Stimulated activated CD4-positive, alpha-beta T cell treated with anti-CD3 and anti-CD28 coated beads, Interleukin-1b, Interleukin-23, amount 100 ng/mL, for 4 hours (primary cell): ENCODE measurements at regions not wholly inside any gene's neighbourhood (a gene's known extent, or its start where the extent isn't known, plus 50 kb on each side); places are given as distances from the start of the nearest gene placed in this dataset.
"Not testable (repeated sequence)": the region's sequence is repeated elsewhere in the genome, so short reads cannot be mapped to it uniquely, and the experiment has no call there.

Experiments used
- DNase-seq, 2 donors: peaks; one replicate each; pipeline ENCODE4 v3.0.0-alpha.2; 2020; ENCODE audit warnings: low read depth in 2 of 2

DNA sequence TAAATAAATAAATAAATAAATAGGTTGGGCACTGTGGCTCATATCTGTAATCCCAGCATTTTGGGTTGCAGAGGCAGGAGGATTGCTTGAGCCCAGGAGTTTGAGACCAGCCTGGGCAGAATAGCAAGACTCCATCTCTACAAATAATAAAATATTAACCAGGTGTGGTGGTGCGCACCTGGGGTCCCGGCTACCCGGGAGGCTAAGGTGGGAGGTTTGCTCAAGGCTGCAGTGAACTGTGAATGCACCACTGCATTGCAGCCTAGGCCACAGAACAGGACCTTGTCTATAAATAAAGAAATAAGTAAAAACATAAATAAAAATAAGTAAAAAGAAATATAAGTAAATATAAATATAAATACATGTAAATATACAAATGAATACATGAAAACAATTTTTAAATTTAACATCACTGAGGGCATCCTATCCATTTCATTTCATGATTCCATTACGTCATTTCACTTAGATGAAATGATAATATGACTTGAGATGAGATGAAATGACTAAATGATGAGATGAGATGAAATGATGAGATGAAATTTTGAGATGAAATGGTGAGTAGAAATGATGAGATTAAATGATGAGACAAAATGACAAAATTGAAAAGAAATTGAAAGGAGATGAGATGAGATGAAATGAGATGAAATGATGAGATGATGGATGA lies 233.4 kb downstream of the GOLGA6L6 start:
- not testable (repeated sequence) for DNase-seq

DNA sequence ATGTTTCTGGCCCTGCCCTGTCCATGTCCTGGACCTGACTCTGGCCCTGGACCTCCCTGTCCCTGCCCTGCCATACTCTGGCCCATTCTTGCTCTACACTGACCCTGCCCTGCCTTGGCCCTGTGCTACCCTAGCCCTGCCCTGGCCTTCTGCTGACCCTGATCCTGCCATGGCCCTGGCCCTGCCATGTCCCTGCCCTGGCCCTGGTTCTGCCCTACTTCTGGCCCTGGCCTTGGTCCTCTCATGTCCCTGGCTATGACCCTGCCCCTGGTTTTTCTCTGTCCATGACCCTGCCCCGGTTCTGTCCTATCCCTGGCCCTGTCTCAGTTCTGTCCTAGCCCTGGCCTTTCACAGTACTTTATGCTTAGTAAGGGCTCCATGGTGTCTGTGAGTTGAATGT lies 234.5 kb downstream of the GOLGA6L6 start:
- DNase-seq = not testable (repeated sequence)

- not testable (repeated sequence) for DNase-seq
Observed at GRCh38 chr15:20306497-20307106, 235.0 kb downstream of the GOLGA6L6 start.

- DNase-seq = not testable (repeated sequence)
Observed at GRCh38 chr15:20305912-20306311, 235.7 kb downstream of the GOLGA6L6 start.

DNA sequence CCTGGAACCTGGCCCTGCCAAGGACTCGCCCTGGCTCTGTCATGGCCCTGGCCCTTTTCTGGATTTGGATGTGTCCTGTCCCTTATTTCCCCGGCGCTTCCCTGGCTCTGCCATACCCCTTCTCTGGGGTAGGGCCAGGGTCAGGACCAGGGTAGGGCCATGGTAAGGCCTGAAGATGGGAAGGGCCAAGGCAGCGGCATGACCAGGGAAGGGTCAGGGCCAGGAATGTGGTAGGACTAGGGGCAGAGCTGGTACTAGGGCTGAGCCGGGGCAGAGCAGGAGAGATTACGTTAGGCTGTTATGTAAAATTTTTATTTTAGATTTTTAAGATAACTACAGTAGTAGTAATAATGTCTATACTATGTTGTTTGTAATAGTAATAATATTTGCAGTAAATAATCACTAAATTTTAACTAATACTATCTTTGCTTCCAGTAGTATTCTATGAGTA lies 236.6 kb downstream of the GOLGA6L6 start:
- not testable (repeated sequence) for DNase-seq

DNA sequence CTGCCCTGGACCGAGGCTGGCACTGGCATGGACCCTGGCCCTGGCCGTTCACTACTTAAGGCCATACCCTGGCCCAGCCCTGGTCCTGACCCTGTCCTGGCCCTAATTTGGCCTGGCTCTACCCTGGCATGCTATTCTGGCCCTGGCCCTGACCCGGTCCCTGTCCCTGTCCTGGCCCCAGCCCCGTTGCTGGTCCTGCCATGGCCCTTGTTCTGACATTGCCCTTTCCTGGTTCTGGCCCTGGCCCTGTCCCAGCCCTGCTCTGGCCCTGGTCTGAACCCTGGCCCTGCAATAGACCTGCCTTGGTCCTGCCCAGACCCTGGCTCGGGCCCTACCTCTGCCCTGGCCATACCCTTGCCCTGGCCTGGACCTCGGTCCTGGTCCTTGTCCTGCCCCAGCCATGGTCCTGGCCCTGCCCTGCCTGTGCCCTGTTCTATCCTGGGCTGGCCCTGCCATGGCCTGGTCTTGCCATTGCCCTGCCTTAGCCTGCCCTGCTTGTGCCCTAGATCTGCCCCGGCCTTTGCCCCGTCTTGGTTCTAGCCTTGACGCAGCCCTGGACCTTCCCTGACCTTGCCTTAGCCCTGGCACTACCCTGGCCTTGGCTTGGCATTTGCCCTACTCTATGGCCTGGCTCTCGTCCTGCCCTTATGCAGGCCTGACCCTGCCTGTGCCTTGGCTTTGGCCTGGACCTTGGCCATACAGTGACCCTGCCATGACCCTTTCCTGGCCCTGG lies 237.2 kb downstream of the GOLGA6L6 start:
- DNase-seq = not testable (repeated sequence)

GRCh38 chr15:20303248-20304171 lies 238.1 kb downstream of the GOLGA6L6 start:
- DNase-seq = not testable (repeated sequence)

GRCh38 chr15:20302141-20303069 lies 239.2 kb downstream of the GOLGA6L6 start:
- DNase-seq = not testable (repeated sequence)

- DNase-seq = not testable (repeated sequence)
Observed at GRCh38 chr15:20301471-20302081, 240.0 kb downstream of the GOLGA6L6 start.

- DNase-seq = not testable (repeated sequence)
Observed at GRCh38 chr15:20301041-20301390, 240.6 kb downstream of the GOLGA6L6 start.

DNA sequence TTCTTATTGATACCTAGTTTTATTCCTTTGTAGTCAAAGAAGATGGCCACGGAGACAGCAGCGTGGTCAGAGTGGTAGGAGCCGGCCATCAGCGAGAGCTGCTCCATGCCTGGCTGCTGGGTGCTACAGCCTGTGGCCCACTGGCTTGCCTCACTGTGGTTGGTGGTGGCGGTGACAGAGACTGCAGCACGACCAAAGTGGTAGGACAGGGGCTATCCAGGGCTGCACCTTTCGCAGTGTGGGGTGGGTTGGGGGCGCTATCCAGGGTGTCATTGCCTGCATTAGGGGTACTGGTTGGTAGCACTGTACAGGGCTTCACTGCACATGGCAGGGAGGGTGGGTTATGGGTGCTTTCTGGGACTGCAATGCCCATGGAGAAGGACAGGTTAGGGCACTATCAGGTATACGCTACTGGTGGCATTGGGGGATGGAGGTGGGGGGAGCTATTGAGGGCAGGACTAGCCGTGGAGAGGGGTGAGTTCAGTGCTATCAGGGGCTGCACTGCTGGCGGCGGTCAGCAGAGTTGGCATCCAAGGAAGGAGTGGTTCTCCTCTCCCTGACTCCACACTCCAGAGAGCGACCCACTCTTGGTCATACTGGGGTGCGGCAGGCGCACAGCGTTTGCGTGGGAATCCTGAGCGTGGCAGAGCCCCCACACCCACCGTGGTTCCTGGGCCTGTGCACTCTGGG lies 241.1 kb downstream of the GOLGA6L6 start:
- DNase-seq = not testable (repeated sequence)

DNA sequence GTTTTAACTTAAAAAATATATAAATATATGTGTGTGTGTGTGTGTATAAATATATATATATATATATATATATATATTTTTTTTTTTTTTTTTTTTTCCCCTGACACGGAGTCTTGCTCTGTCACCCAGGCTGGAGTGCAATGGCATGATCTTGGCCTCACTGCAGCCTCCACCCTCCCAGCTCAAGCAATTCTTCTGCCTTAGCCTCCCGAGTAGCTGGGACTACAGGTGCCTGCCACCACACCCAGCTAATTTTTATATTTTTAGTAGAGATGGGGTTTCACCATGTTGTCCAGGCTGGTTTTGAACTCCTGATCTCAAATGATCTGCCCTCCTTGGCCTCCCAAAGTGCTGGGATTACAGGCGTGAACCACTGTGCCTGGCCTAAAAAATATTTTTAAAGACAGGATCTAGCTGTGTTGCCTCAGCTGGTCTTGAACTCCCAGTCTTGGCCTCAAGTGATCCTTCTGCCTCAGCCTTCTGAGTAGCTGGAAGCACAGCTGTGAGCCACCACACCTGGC lies 243.9 kb downstream of the GOLGA6L6 start:
- DNase-seq = not testable (repeated sequence)

GRCh38 chr15:20296261-20296660 lies 245.3 kb downstream of the GOLGA6L6 start:
- DNase-seq = not testable (repeated sequence)

- DNase-seq = no peak
Observed at GRCh38 chr15:20295238-20295811, 246.3 kb downstream of the GOLGA6L6 start.

DNA sequence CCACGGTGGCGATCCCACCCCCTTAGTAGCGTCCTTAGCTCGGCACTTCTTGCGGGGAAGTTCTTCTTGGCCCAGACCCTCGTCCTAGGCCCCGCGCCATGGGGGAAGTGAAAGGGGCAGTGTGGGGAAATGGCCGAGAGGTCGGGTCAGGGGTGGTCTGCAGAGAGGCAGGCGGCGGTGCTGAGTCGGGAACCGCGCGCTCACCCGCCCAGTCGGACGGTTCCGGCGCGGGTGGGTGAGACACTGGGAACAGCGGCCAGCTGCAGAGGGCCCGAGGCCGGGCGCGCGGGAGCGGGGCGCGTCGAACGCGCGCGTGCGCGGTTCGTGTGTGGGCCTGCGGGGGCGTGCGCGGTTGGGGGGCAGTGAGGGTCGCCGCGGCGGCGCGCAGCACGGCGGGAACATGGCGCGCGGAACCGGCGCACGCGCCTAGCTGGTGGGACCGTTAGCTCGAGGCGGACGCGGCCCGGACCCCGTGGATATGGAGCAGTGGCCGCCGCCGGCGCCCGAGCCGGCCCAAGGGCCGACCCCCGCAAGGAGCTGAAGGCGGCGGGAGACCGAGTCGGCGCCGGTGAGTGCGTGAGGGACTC lies 246.9 kb downstream of the GOLGA6L6 start:
- DNase-seq = no peak

DNA sequence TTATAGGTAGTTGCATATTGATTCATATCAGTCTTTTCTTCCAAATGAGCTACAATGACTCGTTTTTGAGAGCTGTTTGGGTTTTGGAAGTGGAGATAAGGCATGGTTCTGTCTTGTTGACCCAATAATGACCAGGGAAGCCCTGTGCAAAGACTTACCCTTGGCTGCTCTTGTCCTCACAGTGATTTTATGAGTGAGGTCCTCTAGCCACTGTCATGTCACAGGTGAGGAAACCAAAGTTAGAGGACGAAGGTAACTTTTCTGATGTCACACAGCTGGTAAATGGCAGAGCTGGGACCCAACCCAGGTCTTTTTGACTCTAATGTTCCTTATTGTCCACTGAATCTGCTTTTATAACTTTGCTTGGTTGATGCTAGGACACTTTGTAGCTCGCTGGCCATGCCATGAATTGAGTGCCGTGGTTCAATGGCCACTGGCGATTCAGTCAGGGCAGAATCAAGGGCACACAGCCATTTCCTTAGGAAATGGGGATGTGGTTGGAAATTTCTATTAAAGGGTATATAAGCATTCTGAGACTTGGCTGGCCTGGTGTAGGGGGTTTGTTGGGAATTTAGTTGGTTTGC lies 249.1 kb downstream of the GOLGA6L6 start:
- not testable (repeated sequence) for DNase-seq

GRCh38 chr15:20291616-20292015 lies 250.0 kb downstream of the GOLGA6L6 start:
- not testable (repeated sequence) for DNase-seq

GRCh38 chr15:20290606-20291005 lies 251.0 kb downstream of the GOLGA6L6 start:
- not testable (repeated sequence) for DNase-seq
